ENCODE measurements at regions not wholly inside any gene's neighbourhood (a gene's known extent, or its start where the extent isn't known, plus 50 kb on each side); places are given as distances from the start of the nearest gene placed in this dataset.

GRCh38 chr2:14232217-14232616 lies 400.3 kb upstream of the LRATD1 start:
- Mint-ChIP-seq H3K9me3 (peaks cover 17% of the 10 kb centered on the region; the same call in 2 of the 3 replicates), H3K27me3 (ENCODE audit: insufficient read depth, low read depth, poor library complexity) (peaks cover 6% of the 10 kb centered on the region), H3K27ac (no peak overlapping the region), H3K4me1 (peaks cover 33% of the 10 kb centered on the region), H3K4me3 (peak overlapping the region; percentile 14; the same call in 2 of the 3 replicates), H3K36me3 (ENCODE audit: low read depth) (peaks cover 24% of the 10 kb centered on the region)
- DNase-seq (ENCODE audit: low spot score) (peak; percentile 82), ATAC-seq (peak; percentile 94)
- H3K27ac ChIP-seq (ENCODE audit: low read depth), result peak overlapping the region; percentile 71
- H3F3A ChIP-seq (replicated peaks; ENCODE audit: low read depth), result no peaks in the 10 kb centered on the region
- peaks cover 44% of the 10 kb centered on the region for H3K4me1 ChIP-seq (ENCODE audit: insufficient read depth)
- no peaks in the 10 kb centered on the region for H4K20me1 ChIP-seq (replicated peaks; ENCODE audit: insufficient read depth)
- H3K4me2 ChIP-seq, result peak overlapping the region; percentile 64
- no peaks in the 10 kb centered on the region for H3K79me2 ChIP-seq (replicated peaks; ENCODE audit: insufficient read depth)
- no peak overlapping the region for H2AFZ ChIP-seq
- peak overlapping the region; percentile 13 for H3K4me3 ChIP-seq
- no peaks in the 10 kb centered on the region for H3K27me3 ChIP-seq (ENCODE audit: insufficient read depth)
- no peaks in the 10 kb centered on the region for H3K36me3 ChIP-seq (ENCODE audit: insufficient read depth)
- TF ChIP-seq POLR2AphosphoS5 (IDR thresholded peaks at IDR 0.05; ENCODE audit: low read depth), result peak; percentile 53
- no peak for TF ChIP-seq JUNB (IDR thresholded peaks at IDR 0.05; ENCODE audit: unreplicated experiment)
- no peak for TF ChIP-seq REST (IDR thresholded peaks at IDR 0.05; ENCODE audit: unreplicated experiment)
- no peak for TF ChIP-seq ZNF331 (CRISPR knock-in tag; IDR thresholded peaks at IDR 0.05; ENCODE audit: low read depth)
- no peak for TF ChIP-seq ZNF114 (CRISPR knock-in tag; IDR thresholded peaks at IDR 0.05)
- TF ChIP-seq EZH2phosphoT487 (IDR thresholded peaks at IDR 0.05; ENCODE audit: unreplicated experiment), result no peak
- TF ChIP-seq STAT1 (IDR thresholded peaks at IDR 0.05; ENCODE audit: unreplicated experiment), result no peak
- peak; percentile 78 for TF ChIP-seq ZNF462 (CRISPR knock-in tag; IDR thresholded peaks at IDR 0.05)
- TF ChIP-seq NANOG (IDR thresholded peaks at IDR 0.05; ENCODE audit: borderline replicate concordance), result peak; percentile 100
- no peak for TF ChIP-seq CREB1 (CRISPR knock-in tag; IDR thresholded peaks at IDR 0.05; ENCODE audit: low read depth)
- no peak for TF ChIP-seq EZH2 (IDR thresholded peaks at IDR 0.05; ENCODE audit: low read depth, unreplicated experiment)
- TF ChIP-seq CTCF (conservative IDR thresholded peaks at IDR 0.05; ENCODE audit: low read depth in 2 of 2), result no peak
- TF ChIP-seq ETS1 (IDR thresholded peaks at IDR 0.05), result peak; percentile 69; the same call in 1 of the 2 replicates
- peaks cover 7% of the 10 kb centered on the region; the same call in 1 of the 2 replicates for H3K9me2 ChIP-seq (ENCODE audit: insufficient read depth)
